IMR-90 (cell line): ENCODE measurements at regions not wholly inside any gene's neighbourhood (a gene's known extent, or its start where the extent isn't known, plus 50 kb on each side); places are given as distances from the start of the nearest gene placed in this dataset.

Experiments used
- ATAC-seq: fragments of 200-7000 bp; cut with Tn5 transposase; 2 replicates; pipeline ENCODE4 v1.9.1; 2020; ENCODE audit warnings: low read depth, mild to moderate bottlenecking, moderate library complexity
- BruUV-seq: library from RNA; stranded (reverse); fragments of 400-500 nt; replicated peaks from 2 replicates; lab custom pipeline; 2021; lab: Mats Ljungman, UMichigan
- CTCF ChIA-PET: fragments of 300-600 bp; formaldehyde crosslinking; extraction: SDS; loops from one replicate; lab custom pipeline; 2021; ENCODE audit warnings: antibody characterized with exemption; lab: Yijun Ruan, JAX
- POLR2A ChIA-PET: fragments of 300-600 bp; sonication (Branson Sonifier 250); formaldehyde crosslinking; loops from one replicate; lab custom pipeline; 2022; ENCODE audit warnings: antibody characterized with exemption; ENCODE audit not compliant: unreplicated experiment; lab: Charles Lee
- DNase-seq: peaks from one replicate; pipeline ENCODE4 v3.0.0; 2013
- H2AFZ ChIP-seq: replicated peaks from 2 replicates; pipeline ENCODE3; 2013; ENCODE audit warnings: low read length, mild to moderate bottlenecking; ENCODE audit not compliant: poor library complexity
- H2AK5ac ChIP-seq: 2 replicates; pipeline ENCODE4 v1.6.1; 2013; ENCODE audit warnings: low read depth, low read length, inconsistent platforms
- H2AK9ac ChIP-seq: replicated peaks from 2 replicates; pipeline ENCODE3; 2013; ENCODE audit warnings: mild to moderate bottlenecking, low read depth, low read length, moderate library complexity; ENCODE audit not compliant: poor library complexity
- H2BK120ac ChIP-seq: 2 replicates; pipeline ENCODE4 v1.6.1; 2013; ENCODE audit warnings: low read depth, low read length, inconsistent platforms
- H2BK15ac ChIP-seq: 3 replicates; pipeline ENCODE4 v1.6.1; 2013; ENCODE audit warnings: low read depth, low read length, inconsistent platforms
- H2BK20ac ChIP-seq: 2 replicates; pipeline ENCODE4 v1.6.1; 2013; ENCODE audit warnings: low read depth, mild to moderate bottlenecking, inconsistent platforms, low read length, moderate library complexity
- H2BK5ac ChIP-seq: 2 replicates; pipeline ENCODE4 v1.6.1; 2013; ENCODE audit warnings: mild to moderate bottlenecking, low read depth, low read length, inconsistent platforms; ENCODE audit not compliant: poor library complexity, severe bottlenecking
- H3K14ac ChIP-seq: replicated peaks from 2 replicates; pipeline ENCODE4 v1.6.1; 2013; ENCODE audit warnings: low read depth, low read length, inconsistent platforms
- H3K18ac ChIP-seq: 2 replicates; pipeline ENCODE4 v1.6.1; 2013; ENCODE audit warnings: low read depth, low read length, control low read depth
- H3K23ac ChIP-seq: 2 replicates; pipeline ENCODE4 v1.6.1; 2013; ENCODE audit warnings: low read depth, low read length, inconsistent platforms
- H3K27ac ChIP-seq: 2 replicates; pipeline ENCODE4 v1.5.1; 2013; ENCODE audit warnings: mild to moderate bottlenecking, control low read depth, low read length; ENCODE audit not compliant: insufficient read depth
- H3K27me3 ChIP-seq: 2 replicates; pipeline ENCODE4 v1.6.1; 2013; ENCODE audit warnings: low read length; ENCODE audit not compliant: control insufficient read depth, insufficient read depth
- H3K36me3 ChIP-seq: 2 replicates; pipeline ENCODE4 v1.6.1; 2013; ENCODE audit warnings: low read length, mixed read lengths; ENCODE audit not compliant: control insufficient read depth, insufficient read depth
- H3K4ac ChIP-seq: 2 replicates; pipeline ENCODE4 v1.6.1; 2013; ENCODE audit warnings: low read depth, low read length, inconsistent platforms
- H3K4me1 ChIP-seq: 2 replicates; pipeline ENCODE4 v1.6.1; 2013; ENCODE audit warnings: low read length, mixed read lengths; ENCODE audit not compliant: control insufficient read depth, insufficient read depth
- H3K4me2 ChIP-seq: 2 replicates; pipeline ENCODE4 v1.6.1; 2013; ENCODE audit warnings: low read depth, mild to moderate bottlenecking, control low read depth, low read length, moderate library complexity
- H3K4me3 ChIP-seq: 2 replicates; pipeline ENCODE4 v1.5.1; 2013; ENCODE audit warnings: low read depth, mild to moderate bottlenecking, control low read depth, low read length, moderate library complexity; ENCODE audit not compliant: insufficient read depth
- H3K56ac ChIP-seq: 2 replicates; pipeline ENCODE4 v1.6.1; 2013; ENCODE audit warnings: low read length, inconsistent platforms; ENCODE audit not compliant: insufficient read depth; ENCODE audit errors: extremely low read depth
- H3K79me1 ChIP-seq, 2 experiments: 2 replicates each; pipeline ENCODE4 v1.6.1; 2013; ENCODE audit warnings: low read length in 2 of 2, inconsistent platforms in 1 of 2, low read depth in 1 of 2
- H3K9ac ChIP-seq: 2 replicates; pipeline ENCODE4 v1.6.1; 2013; ENCODE audit warnings: low read depth, low read length, control low read depth
- H3K9me1 ChIP-seq: 2 replicates; pipeline ENCODE4 v1.6.1; 2013; ENCODE audit warnings: low read length, inconsistent platforms; ENCODE audit not compliant: insufficient read depth
- H3K9me3 ChIP-seq: 2 replicates; pipeline ENCODE4 v1.6.1; 2013; ENCODE audit warnings: low read length; ENCODE audit not compliant: control insufficient read depth, insufficient read depth
- H4K20me1 ChIP-seq: 2 replicates; pipeline ENCODE4 v1.6.1; 2013; ENCODE audit warnings: low read length, inconsistent platforms; ENCODE audit not compliant: insufficient read depth
- H4K5ac ChIP-seq: 2 replicates; pipeline ENCODE4 v1.6.1; 2013; ENCODE audit warnings: mild to moderate bottlenecking, low read depth, low read length, control low read depth
- H4K8ac ChIP-seq, 2 experiments: 2 replicates each; pipeline ENCODE4 v1.6.1; 2013; ENCODE audit warnings: low read depth in 2 of 2, low read length in 2 of 2, control low read depth in 1 of 2, inconsistent platforms in 1 of 2
- H4K91ac ChIP-seq: 2 replicates; pipeline ENCODE4 v1.6.1; 2013; ENCODE audit warnings: low read depth, low read length, inconsistent platforms; ENCODE audit not compliant: insufficient read depth
- BHLHE40 ChIP-seq: fragments of 150-350 bp; IDR thresholded peaks from 2 replicates; pipeline ENCODE4 v1.6.1; 2016; ENCODE audit warnings: mild to moderate bottlenecking, low read depth, low read length
- CTCF ChIP-seq: conservative IDR thresholded peaks from 2 replicates; pipeline ENCODE4 v1.5.1; 2012; ENCODE audit warnings: mild to moderate bottlenecking, low read depth, low read length, improper control_type of control experiment
- MAZ ChIP-seq: IDR thresholded peaks from 2 replicates; pipeline ENCODE4 v1.6.1; 2012; ENCODE audit warnings: low read depth, mild to moderate bottlenecking, low read length, improper control_type of control experiment, moderate library complexity, borderline replicate concordance
- POLR2A ChIP-seq: IDR thresholded peaks from 2 replicates; pipeline ENCODE4 v1.6.1; 2012; ENCODE audit warnings: mild to moderate bottlenecking, low read depth, low read length
- RCOR1 ChIP-seq: IDR thresholded peaks from 2 replicates; pipeline ENCODE4 v1.6.1; 2012; ENCODE audit warnings: mild to moderate bottlenecking, low read length, improper control_type of control experiment; ENCODE audit not compliant: insufficient replicate concordance
- RFX5 ChIP-seq: IDR thresholded peaks from 2 replicates; pipeline ENCODE4 v1.8.0; 2012; ENCODE audit warnings: low read depth, mild to moderate bottlenecking, low read length, moderate library complexity
- USF2 ChIP-seq: fragments of 150-350 bp; IDR thresholded peaks from 2 replicates; pipeline ENCODE4 v1.6.1; 2017; ENCODE audit warnings: mild to moderate bottlenecking, antibody characterized with exemption, low read length, low read depth
- WGBS, 2 experiments: methylation state at CpG; one replicate each; pipeline versions ENCODE4 v1.1.5 to v1.1.7; 2013; ENCODE audit warnings: missing lambda C conversion rate in 2 of 2; ENCODE audit not compliant: insufficient read length in 1 of 2; ENCODE audit errors: extremely low coverage in 2 of 2; 5-methylcytosine and 5-hydroxymethylcytosine counted together
- dilution Hi-C: fragments of 300-500 bp; cut with HindIII; formaldehyde crosslinking; loops from one replicate; pipeline ENCODE4 v1.14.3; 2018; ENCODE audit warnings: low sequenced_read_pairs; ENCODE audit not compliant: unreplicated experiment
- in situ Hi-C: fragments of 300-500 bp; cut with MboI; formaldehyde crosslinking; loops from 3 replicates; pipeline ENCODE4 v1.14.3; 2019; ENCODE audit warnings: low sequenced_read_pairs, inconsistent platforms, mixed read lengths
- intact Hi-C: fragments of 100-400 bp; cut with micrococcal nuclease; formaldehyde crosslinking; loops from 2 replicates; pipeline ENCODE4 v1.10.0; 2022

GRCh38 chr5:62084391-62084790 lies 221.6 kb upstream of the KIF2A start:
- no peak overlapping the region for H3K4me3 ChIP-seq
- H2BK15ac ChIP-seq = no peak overlapping the region
- no peaks in the 10 kb centered on the region for H3K9me1 ChIP-seq
- no peak overlapping the region for H3K56ac ChIP-seq
- H4K5ac ChIP-seq = no peak overlapping the region
- no peak overlapping the region for H2AFZ ChIP-seq
- dilution Hi-C loops = no loop called here
- no peak overlapping the region for H3K14ac ChIP-seq
- DNase-seq (no peak), ATAC-seq (no peak)
- H2BK5ac ChIP-seq = no peak overlapping the region
- in situ Hi-C loops = no loop called here
- no peaks in the 10 kb centered on the region for H4K20me1 ChIP-seq
- no peak overlapping the region for H3K23ac ChIP-seq
- H4K91ac ChIP-seq = no peak overlapping the region
- no peak overlapping the region for H2BK20ac ChIP-seq
- WGBS, 2 experiments = 80% methylated on average over 1 of the region's 8 CpGs; no CpG with 5 or more reads in 1 of the 2 experiments
- intact Hi-C loops = no loop called here
- no peaks in the 10 kb centered on the region for H3K4me1 ChIP-seq
- H2BK120ac ChIP-seq = no peak overlapping the region
- H3K18ac ChIP-seq = no peak overlapping the region
- no peaks in the 10 kb centered on the region for H3K79me1 ChIP-seq
- H3K4ac ChIP-seq = no peak overlapping the region
- no peaks in the 10 kb centered on the region for H3K9me3 ChIP-seq
- BruUV-seq = no TSS peak
- no peak overlapping the region for H3K4me2 ChIP-seq
- H3K36me3 ChIP-seq = no peaks in the 10 kb centered on the region
- H3K9ac ChIP-seq = no peak overlapping the region
- no peak overlapping the region for H4K8ac ChIP-seq
- no peak overlapping the region for H2AK5ac ChIP-seq
- H3K27me3 ChIP-seq = no peaks in the 10 kb centered on the region
- no peak overlapping the region for H2AK9ac ChIP-seq
- ChIA-PET POLR2A (no interaction called here), CTCF (no interaction called here)
- no peak overlapping the region for H3K27ac ChIP-seq
- TF ChIP-seq USF2 (no peak), BHLHE40 (no peak), POLR2A (no peak), CTCF (no peak), MAZ (no peak), RCOR1 (no peak), RFX5 (no peak)
